ENCODE measurements at regions not wholly inside any gene's neighbourhood (a gene's known extent, or its start where the extent isn't known, plus 50 kb on each side); places are given as distances from the start of the nearest gene placed in this dataset.
"Not testable (repeated sequence)": the region's sequence is repeated elsewhere in the genome, so short reads cannot be mapped to it uniquely, and the experiment has no call there.

DNA sequence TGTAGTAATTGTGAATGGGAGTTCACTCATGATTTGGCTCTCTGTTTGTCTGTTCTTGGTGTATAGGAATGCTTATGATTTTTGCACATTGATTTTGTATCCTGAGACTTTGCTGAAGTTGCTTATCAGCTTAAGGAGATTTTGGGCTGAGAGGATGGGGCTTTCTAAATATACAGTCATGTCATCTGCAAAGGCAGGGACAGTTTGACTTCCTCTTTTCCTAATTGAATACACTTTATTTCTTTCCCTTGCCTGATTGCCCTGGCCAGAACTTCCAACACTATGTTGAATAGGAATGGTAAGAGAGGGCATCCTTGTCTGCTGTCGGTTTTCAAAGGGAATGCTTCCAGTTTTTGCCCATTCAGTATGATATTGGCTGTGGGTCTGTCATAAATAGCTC lies 51.9 kb upstream of the ARHGAP29 start:
- TF ChIP-seq, protein P1, sequence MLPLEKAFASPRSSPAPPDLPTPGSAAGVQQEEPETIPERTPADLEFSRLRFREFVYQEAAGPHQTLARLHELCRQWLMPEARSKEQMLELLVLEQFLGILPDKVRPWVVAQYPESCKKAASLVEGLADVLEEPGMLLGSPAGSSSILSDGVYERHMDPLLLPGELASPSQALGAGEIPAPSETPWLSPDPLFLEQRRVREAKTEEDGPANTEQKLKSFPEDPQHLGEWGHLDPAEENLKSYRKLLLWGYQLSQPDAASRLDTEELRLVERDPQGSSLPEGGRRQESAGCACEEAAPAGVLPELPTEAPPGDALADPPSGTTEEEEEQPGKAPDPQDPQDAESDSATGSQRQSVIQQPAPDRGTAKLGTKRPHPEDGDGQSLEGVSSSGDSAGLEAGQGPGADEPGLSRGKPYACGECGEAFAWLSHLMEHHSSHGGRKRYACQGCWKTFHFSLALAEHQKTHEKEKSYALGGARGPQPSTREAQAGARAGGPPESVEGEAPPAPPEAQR (tag by site-specific recombination; IDR thresholded peaks at IDR 0.05): not testable (repeated sequence)
- not testable (repeated sequence) for TF ChIP-seq ZNF426 (tag by site-specific recombination; IDR thresholded peaks at IDR 0.05); ZBTB7A (tag by site-specific recombination; IDR thresholded peaks at IDR 0.05; ENCODE audit: low read depth); ZNF366 (tag by site-specific recombination; conservative IDR thresholded peaks at IDR 0.05); ZNF830 (tag by site-specific recombination; IDR thresholded peaks at IDR 0.05; ENCODE audit: low read depth); ZFP3 (tag by site-specific recombination; IDR thresholded peaks at IDR 0.05; ENCODE audit: low read depth); ZNF16 (tag by site-specific recombination; IDR thresholded peaks at IDR 0.05; ENCODE audit: low read depth)
- TF ChIP-seq, protein P2, sequence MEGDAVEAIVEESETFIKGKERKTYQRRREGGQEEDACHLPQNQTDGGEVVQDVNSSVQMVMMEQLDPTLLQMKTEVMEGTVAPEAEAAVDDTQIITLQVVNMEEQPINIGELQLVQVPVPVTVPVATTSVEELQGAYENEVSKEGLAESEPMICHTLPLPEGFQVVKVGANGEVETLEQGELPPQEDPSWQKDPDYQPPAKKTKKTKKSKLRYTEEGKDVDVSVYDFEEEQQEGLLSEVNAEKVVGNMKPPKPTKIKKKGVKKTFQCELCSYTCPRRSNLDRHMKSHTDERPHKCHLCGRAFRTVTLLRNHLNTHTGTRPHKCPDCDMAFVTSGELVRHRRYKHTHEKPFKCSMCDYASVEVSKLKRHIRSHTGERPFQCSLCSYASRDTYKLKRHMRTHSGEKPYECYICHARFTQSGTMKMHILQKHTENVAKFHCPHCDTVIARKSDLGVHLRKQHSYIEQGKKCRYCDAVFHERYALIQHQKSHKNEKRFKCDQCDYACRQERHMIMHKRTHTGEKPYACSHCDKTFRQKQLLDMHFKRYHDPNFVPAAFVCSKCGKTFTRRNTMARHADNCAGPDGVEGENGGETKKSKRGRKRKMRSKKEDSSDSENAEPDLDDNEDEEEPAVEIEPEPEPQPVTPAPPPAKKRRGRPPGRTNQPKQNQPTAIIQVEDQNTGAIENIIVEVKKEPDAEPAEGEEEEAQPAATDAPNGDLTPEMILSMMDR (tag by site-specific recombination; IDR thresholded peaks at IDR 0.05): not testable (repeated sequence)
- TF ChIP-seq, protein P3, sequence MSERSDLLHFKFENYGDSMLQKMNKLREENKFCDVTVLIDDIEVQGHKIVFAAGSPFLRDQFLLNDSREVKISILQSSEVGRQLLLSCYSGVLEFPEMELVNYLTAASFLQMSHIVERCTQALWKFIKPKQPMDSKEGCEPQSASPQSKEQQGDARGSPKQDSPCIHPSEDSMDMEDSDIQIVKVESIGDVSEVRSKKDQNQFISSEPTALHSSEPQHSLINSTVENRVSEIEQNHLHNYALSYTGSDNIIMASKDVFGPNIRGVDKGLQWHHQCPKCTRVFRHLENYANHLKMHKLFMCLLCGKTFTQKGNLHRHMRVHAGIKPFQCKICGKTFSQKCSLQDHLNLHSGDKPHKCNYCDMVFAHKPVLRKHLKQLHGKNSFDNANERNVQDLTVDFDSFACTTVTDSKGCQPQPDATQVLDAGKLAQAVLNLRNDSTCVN (tag by site-specific recombination; optimal IDR thresholded peaks at IDR 0.05): not testable (repeated sequence)
- TF ChIP-seq, protein P4, sequence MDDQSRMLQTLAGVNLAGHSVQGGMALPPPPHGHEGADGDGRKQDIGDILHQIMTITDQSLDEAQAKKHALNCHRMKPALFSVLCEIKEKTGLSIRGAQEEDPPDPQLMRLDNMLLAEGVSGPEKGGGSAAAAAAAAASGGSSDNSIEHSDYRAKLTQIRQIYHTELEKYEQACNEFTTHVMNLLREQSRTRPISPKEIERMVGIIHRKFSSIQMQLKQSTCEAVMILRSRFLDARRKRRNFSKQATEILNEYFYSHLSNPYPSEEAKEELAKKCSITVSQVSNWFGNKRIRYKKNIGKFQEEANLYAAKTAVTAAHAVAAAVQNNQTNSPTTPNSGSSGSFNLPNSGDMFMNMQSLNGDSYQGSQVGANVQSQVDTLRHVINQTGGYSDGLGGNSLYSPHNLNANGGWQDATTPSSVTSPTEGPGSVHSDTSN (CRISPR knock-in tag; IDR thresholded peaks at IDR 0.05): not testable (repeated sequence)
- TF ChIP-seq, protein P5, sequence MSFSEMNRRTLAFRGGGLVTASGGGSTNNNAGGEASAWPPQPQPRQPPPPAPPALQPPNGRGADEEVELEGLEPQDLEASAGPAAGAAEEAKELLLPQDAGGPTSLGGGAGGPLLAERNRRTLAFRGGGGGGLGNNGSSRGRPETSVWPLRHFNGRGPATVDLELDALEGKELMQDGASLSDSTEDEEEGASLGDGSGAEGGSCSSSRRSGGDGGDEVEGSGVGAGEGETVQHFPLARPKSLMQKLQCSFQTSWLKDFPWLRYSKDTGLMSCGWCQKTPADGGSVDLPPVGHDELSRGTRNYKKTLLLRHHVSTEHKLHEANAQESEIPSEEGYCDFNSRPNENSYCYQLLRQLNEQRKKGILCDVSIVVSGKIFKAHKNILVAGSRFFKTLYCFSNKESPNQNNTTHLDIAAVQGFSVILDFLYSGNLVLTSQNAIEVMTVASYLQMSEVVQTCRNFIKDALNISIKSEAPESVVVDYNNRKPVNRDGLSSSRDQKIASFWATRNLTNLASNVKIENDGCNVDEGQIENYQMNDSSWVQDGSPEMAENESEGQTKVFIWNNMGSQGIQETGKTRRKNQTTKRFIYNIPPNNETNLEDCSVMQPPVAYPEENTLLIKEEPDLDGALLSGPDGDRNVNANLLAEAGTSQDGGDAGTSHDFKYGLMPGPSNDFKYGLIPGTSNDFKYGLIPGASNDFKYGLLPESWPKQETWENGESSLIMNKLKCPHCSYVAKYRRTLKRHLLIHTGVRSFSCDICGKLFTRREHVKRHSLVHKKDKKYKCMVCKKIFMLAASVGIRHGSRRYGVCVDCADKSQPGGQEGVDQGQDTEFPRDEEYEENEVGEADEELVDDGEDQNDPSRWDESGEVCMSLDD (tag by site-specific recombination; IDR thresholded peaks at IDR 0.05): not testable (repeated sequence)
- TF ChIP-seq, protein P6, sequence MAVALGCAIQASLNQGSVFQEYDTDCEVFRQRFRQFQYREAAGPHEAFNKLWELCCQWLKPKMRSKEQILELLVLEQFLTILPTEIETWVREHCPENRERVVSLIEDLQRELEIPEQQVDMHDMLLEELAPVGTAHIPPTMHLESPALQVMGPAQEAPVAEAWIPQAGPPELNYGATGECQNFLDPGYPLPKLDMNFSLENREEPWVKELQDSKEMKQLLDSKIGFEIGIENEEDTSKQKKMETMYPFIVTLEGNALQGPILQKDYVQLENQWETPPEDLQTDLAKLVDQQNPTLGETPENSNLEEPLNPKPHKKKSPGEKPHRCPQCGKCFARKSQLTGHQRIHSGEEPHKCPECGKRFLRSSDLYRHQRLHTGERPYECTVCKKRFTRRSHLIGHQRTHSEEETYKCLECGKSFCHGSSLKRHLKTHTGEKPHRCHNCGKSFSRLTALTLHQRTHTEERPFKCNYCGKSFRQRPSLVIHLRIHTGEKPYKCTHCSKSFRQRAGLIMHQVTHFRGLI (tag by site-specific recombination; IDR thresholded peaks at IDR 0.05): not testable (repeated sequence)

All from HEK293 (cell line).